B cell (primary cell): ENCODE measurements at regions not wholly inside any gene's neighbourhood (a gene's known extent, or its start where the extent isn't known, plus 50 kb on each side); places are given as distances from the start of the nearest gene placed in this dataset.

Source experiments
- ATAC-seq: fragments of 200-7000 bp; cut with Tn5 transposase; one replicate; pipeline ENCODE4 v1.10.0; 2021; ENCODE audit warnings: low read depth, mild to moderate bottlenecking, moderate number of reproducible peaks, moderate library complexity
- CTCF ChIA-PET: fragments of 350-600 bp; sonication (Branson Sonifier 250); formaldehyde crosslinking; loops from one replicate; lab custom pipeline; 2021; ENCODE audit warnings: antibody characterized with exemption, inconsistent platforms; lab: Charles Lee
- POLR2A ChIA-PET: fragments of 350-600 bp; sonication (Branson Sonifier 250); formaldehyde crosslinking; loops from one replicate; lab custom pipeline; 2021; ENCODE audit warnings: antibody characterized with exemption; lab: Charles Lee
- DNase-seq: peaks from one replicate; pipeline ENCODE4 v3.0.0; 2013
- H2AFZ ChIP-seq: 2 replicates; pipeline ENCODE4 v1.6.1; 2012; ENCODE audit warnings: mild to moderate bottlenecking, low read depth, low read length; ENCODE audit not compliant: insufficient read depth, poor library complexity, severe bottlenecking
- H3K27ac ChIP-seq, 2 donors: 1 replicate in 1 of 2; 2 replicates in 1 of 2; pipeline ENCODE4 v1.5.1; 2012 to 2013; ENCODE audit warnings: low read length in 2 of 2, mild to moderate bottlenecking in 2 of 2, moderate library complexity in 1 of 2
- H3K27me3 ChIP-seq, 4 experiments: fragments of 200-600 bp in 1 of 4; sonication (generic) in 1 of 4; replicated peaks in 1 of 4; 1 replicate in 2 of 4; 2 replicates in 2 of 4; pipeline versions ENCODE4 v1.6.1 to v1.7.0; 2013 to 2016; ENCODE audit warnings: low read length in 3 of 4, mild to moderate bottlenecking in 2 of 4, mixed read lengths in 1 of 4, moderate library complexity in 1 of 4; ENCODE audit not compliant: insufficient read depth in 4 of 4, control insufficient read depth in 3 of 4; ENCODE audit errors: control extremely low read depth in 1 of 4
- H3K36me3 ChIP-seq, 2 experiments: replicated peaks in 1 of 2; 1 replicate in 1 of 2; 2 replicates in 1 of 2; pipeline versions ENCODE4 v1.6.1 to v1.7.1; 2013; ENCODE audit warnings: low read length in 1 of 2; ENCODE audit not compliant: insufficient read depth in 2 of 2, control insufficient read depth in 1 of 2; ENCODE audit errors: control extremely low read depth in 1 of 2, extremely low read depth in 1 of 2
- H3K4me1 ChIP-seq, 2 donors: fragments of 200-600 bp in 1 of 2; sonication (generic) in 1 of 2; 1 replicate in 1 of 2; 2 replicates in 1 of 2; pipeline versions ENCODE4 v1.5.1 to v1.6.1; 2013 to 2017; ENCODE audit warnings: low read length in 2 of 2; ENCODE audit not compliant: control insufficient read depth in 2 of 2, insufficient read depth in 2 of 2
- H3K4me2 ChIP-seq: replicated peaks from 2 replicates; pipeline ENCODE3; 2012; ENCODE audit warnings: mild to moderate bottlenecking, low read depth, low read length; ENCODE audit not compliant: poor library complexity, severe bottlenecking
- H3K4me3 ChIP-seq, 5 experiments: fragments of 200-600 bp in 1 of 5; sonication (generic) in 1 of 5; 1 replicate in 3 of 5; 2 replicates in 2 of 5; pipeline versions ENCODE4 v1.5.1 to v1.7.0; 2011 to 2016; ENCODE audit warnings: low read length in 4 of 5, mild to moderate bottlenecking in 4 of 5, low read depth in 2 of 5, control low read depth in 1 of 5, moderate library complexity in 1 of 5; ENCODE audit not compliant: insufficient read depth in 1 of 5; ENCODE audit errors: control extremely low read depth in 1 of 5, extremely low read depth in 1 of 5
- H3K79me2 ChIP-seq: fragments of 200-600 bp; sonication (generic); one replicate; pipeline ENCODE4 v1.6.0; 2016; ENCODE audit warnings: low read length; ENCODE audit not compliant: control insufficient read depth, insufficient read depth
- H3K9ac ChIP-seq: fragments of 200-600 bp; sonication (generic); 2 replicates; pipeline ENCODE4 v1.6.1; 2017; ENCODE audit warnings: mild to moderate bottlenecking, low read length, moderate library complexity
- H3K9me3 ChIP-seq, 3 donors: one replicate each; pipeline versions ENCODE4 v1.6.1 to v1.7.1; 2013; ENCODE audit warnings: low read length in 2 of 3; ENCODE audit not compliant: control insufficient read depth in 2 of 3, insufficient read depth in 1 of 3; ENCODE audit errors: control extremely low read depth in 1 of 3
- H4K20me1 ChIP-seq: 2 replicates; pipeline ENCODE4 v1.6.0; 2012; ENCODE audit warnings: mild to moderate bottlenecking, low read length; ENCODE audit not compliant: insufficient read depth, control insufficient read depth, poor library complexity, severe bottlenecking
- H3K27ac Mint-ChIP-seq: one replicate; pipeline ENCODE4 v1.8.0; 2021; ENCODE audit warnings: mixed read lengths
- H3K27me3 Mint-ChIP-seq: one replicate; pipeline ENCODE4 v1.8.0; 2021; ENCODE audit warnings: mixed read lengths
- H3K4me1 Mint-ChIP-seq: one replicate; pipeline ENCODE4 v1.8.0; 2021; ENCODE audit warnings: mixed read lengths
- H3K4me3 Mint-ChIP-seq: one replicate; pipeline ENCODE4 v1.8.0; 2021; ENCODE audit warnings: mixed read lengths
- H3K9me3 Mint-ChIP-seq: one replicate; pipeline ENCODE4 v1.8.0; 2022; ENCODE audit warnings: mixed read lengths; ENCODE audit not compliant: insufficient read depth
- CTCF ChIP-seq: fragments of 200-600 bp; IDR thresholded peaks from one replicate; pipeline ENCODE4 v1.8.0; 2022; ENCODE audit warnings: antibody characterized with exemption, mild to moderate bottlenecking
- EZH2 ChIP-seq: IDR thresholded peaks from 2 replicates; pipeline ENCODE4 v1.6.1; 2012; ENCODE audit warnings: borderline replicate concordance, low read depth, mild to moderate bottlenecking, moderate library complexity, low read length; ENCODE audit not compliant: insufficient read depth, poor library complexity, severe bottlenecking
- WGBS: methylation state at CpG from one replicate; pipeline ENCODE4 v1.1.5; 2013; ENCODE audit warnings: missing lambda C conversion rate; ENCODE audit not compliant: insufficient coverage; 5-methylcytosine and 5-hydroxymethylcytosine counted together
- intact Hi-C: fragments of 100-400 bp; cut with micrococcal nuclease; formaldehyde crosslinking; loops from one replicate; pipeline ENCODE4 v1.10.0; 2022

DNA sequence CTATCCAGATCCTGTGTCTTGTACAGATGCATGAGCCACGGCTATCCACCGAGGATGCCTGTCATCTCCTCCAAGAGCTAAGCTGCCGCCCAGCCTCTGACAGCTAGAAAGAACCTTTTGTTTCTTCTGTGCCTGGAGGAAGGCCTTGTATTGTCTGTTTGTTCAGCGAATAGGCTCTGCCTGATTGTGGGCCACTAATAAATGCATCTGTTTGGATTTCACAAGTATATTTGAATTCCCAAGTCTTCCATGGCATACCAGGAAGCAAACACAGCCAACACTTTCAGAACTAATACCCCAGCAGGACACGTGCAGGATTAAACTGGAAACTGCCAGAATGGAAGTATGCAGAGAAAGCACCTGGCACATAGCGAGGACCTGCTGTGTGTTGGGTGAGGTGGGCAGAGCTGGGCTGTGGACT is 92.7 kb upstream of the NEURL1B start:
- H3K9ac ChIP-seq = no peak overlapping the region
- CTCF ChIA-PET = no interaction called here
- no peak for DNase-seq
- no peak overlapping the region for H3K4me3 ChIP-seq
- H3K9me3 Mint-ChIP-seq = no peaks in the 10 kb centered on the region
- H3K27me3 ChIP-seq = no peaks in the 10 kb centered on the region
- no peaks in the 10 kb centered on the region for H4K20me1 ChIP-seq
- H3K4me1 ChIP-seq = no peaks in the 10 kb centered on the region
- no peaks in the 10 kb centered on the region for H3K79me2 ChIP-seq
- no peak overlapping the region for H2AFZ ChIP-seq
- ATAC-seq = no peak
- H3K4me1 Mint-ChIP-seq = no peaks in the 10 kb centered on the region
- peaks cover 19% of the 10 kb centered on the region for H3K27me3 Mint-ChIP-seq
- H3K27ac Mint-ChIP-seq = no peak overlapping the region
- no peak overlapping the region for H3K4me2 ChIP-seq
- POLR2A ChIA-PET = no interaction called here
- no peaks in the 10 kb centered on the region for H3K36me3 ChIP-seq
- H3K27ac ChIP-seq = no peak overlapping the region
- intact Hi-C loops = no loop called here
- peaks cover 0 to 21% (median 0%) of the 10 kb centered on the region in 3 donors for H3K9me3 ChIP-seq
- WGBS = 88% methylated on average over 4 of the region's 6 CpGs
- no peak overlapping the region for H3K4me3 Mint-ChIP-seq
- no peak for TF ChIP-seq EZH2
- no peak for TF ChIP-seq CTCF

GRCh38 chr5:172546196-172546595 is 91.9 kb upstream of the SH3PXD2B start:
- no peaks in the 10 kb centered on the region for H3K27me3 ChIP-seq
- H3K79me2 ChIP-seq = no peaks in the 10 kb centered on the region
- TF ChIP-seq EZH2 = no peak
- no peak for DNase-seq
- H2AFZ ChIP-seq = no peak overlapping the region
- H4K20me1 ChIP-seq = no peaks in the 10 kb centered on the region
- 70% methylated on average over 4 of the region's 5 CpGs for WGBS
- H3K27ac ChIP-seq = no peak overlapping the region
- no peaks in the 10 kb centered on the region for H3K9me3 Mint-ChIP-seq
- H3K4me3 Mint-ChIP-seq = no peak overlapping the region
- no peak overlapping the region for H3K27ac Mint-ChIP-seq
- H3K4me1 ChIP-seq = no peaks in the 10 kb centered on the region
- H3K4me1 Mint-ChIP-seq = no peaks in the 10 kb centered on the region
- ChIA-PET POLR2A (no interaction called here), CTCF (no interaction called here)
- no peaks in the 10 kb centered on the region for H3K36me3 ChIP-seq
- H3K27me3 Mint-ChIP-seq = peaks cover 20% of the 10 kb centered on the region
- H3K4me2 ChIP-seq = no peak overlapping the region
- no peak overlapping the region for H3K4me3 ChIP-seq
- peaks cover 0 to 25% (median 0%) of the 10 kb centered on the region in 3 donors for H3K9me3 ChIP-seq
- intact Hi-C loops = no loop called here
- no peak for ATAC-seq
- H3K9ac ChIP-seq = no peak overlapping the region
